ENCODE measurements at regions not wholly inside any gene's neighbourhood (a gene's known extent, or its start where the extent isn't known, plus 50 kb on each side); places are given as distances from the start of the nearest gene placed in this dataset.
"Not testable (repeated sequence)": the region's sequence is repeated elsewhere in the genome, so short reads cannot be mapped to it uniquely, and the experiment has no call there.

DNA sequence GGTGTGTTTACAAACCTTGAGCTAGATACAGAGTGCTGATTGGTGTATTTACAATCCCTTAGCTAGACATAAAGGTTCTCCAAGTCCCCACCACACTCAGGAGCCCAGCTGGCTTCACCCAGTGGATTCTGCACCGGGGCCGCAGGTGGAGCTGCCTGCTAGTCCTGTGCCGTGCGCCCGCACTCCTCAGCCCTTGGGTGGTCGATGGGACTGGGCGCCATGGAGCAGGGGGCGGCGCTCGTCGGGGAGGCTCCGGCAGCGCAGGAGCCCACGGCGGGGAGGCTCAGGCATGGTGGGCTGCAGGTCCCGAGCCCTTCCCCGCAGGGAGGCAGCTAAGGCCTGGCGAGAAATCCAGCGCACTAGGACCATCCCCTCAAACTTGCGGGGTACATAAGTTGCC, 124.2 kb upstream of the EEF2KMT start:
- TF ChIP-seq CTCF (conservative IDR thresholded peaks at IDR 0.05; ENCODE audit: low read depth, low read length); EZH2phosphoT487 (IDR thresholded peaks at IDR 0.05; ENCODE audit: borderline replicate concordance, low read length): not testable (repeated sequence)
